WTC11 (cell line): ENCODE measurements at regions not wholly inside any gene's neighbourhood (a gene's known extent, or its start where the extent isn't known, plus 50 kb on each side); places are given as distances from the start of the nearest gene placed in this dataset.

Experiments
- ATAC-seq: fragments of 200-7000 bp; cut with Tn5 transposase; 2 replicates; pipeline ENCODE4 v1.10.0; 2021; ENCODE audit warnings: mild to moderate bottlenecking, moderate library complexity
- CTCF ChIA-PET: fragments of 300-600 bp; sonication (Branson Sonifier 250); formaldehyde crosslinking; loops from one replicate; lab custom pipeline; 2021; ENCODE audit warnings: antibody characterized with exemption; lab: Charles Lee
- POLR2A ChIA-PET: fragments of 350-600 bp; sonication (Branson Sonifier 250); formaldehyde crosslinking; loops from one replicate; lab custom pipeline; 2021; ENCODE audit warnings: antibody characterized with exemption; lab: Charles Lee
- DNase-seq: peaks from one replicate; pipeline ENCODE4 v3.0.0; 2021; ENCODE audit warnings: low spot score
- H3K27ac Mint-ChIP-seq: 2 replicates; pipeline ENCODE4 v1.8.0; 2021; ENCODE audit warnings: mixed read lengths
- H3K27me3 Mint-ChIP-seq: 2 replicates; pipeline ENCODE4 v1.8.0; 2021; ENCODE audit warnings: low read depth, mild to moderate bottlenecking, moderate library complexity, mixed read lengths
- H3K36me3 Mint-ChIP-seq: 2 replicates; pipeline ENCODE4 v1.8.0; 2021; ENCODE audit warnings: mixed read lengths
- H3K4me1 Mint-ChIP-seq: 2 replicates; pipeline ENCODE4 v1.8.0; 2022; ENCODE audit warnings: mixed read lengths
- H3K4me3 Mint-ChIP-seq: 2 replicates; pipeline ENCODE4 v1.8.0; 2021; ENCODE audit warnings: mild to moderate bottlenecking, moderate library complexity, mixed read lengths
- H3K9me3 Mint-ChIP-seq: 2 replicates; pipeline ENCODE4 v1.8.0; 2021; ENCODE audit warnings: mixed read lengths
- AFF4 ChIP-seq: sonication (generic); formaldehyde crosslinking; IDR thresholded peaks from 2 replicates; pipeline ENCODE4 v1.8.1; 2023; ENCODE audit warnings: mild to moderate bottlenecking, missing genetic modification reagents, borderline replicate concordance
- ATF6 ChIP-seq: sonication (generic); formaldehyde crosslinking; IDR thresholded peaks from 2 replicates; pipeline ENCODE4 v1.8.1; 2023; ENCODE audit warnings: mild to moderate bottlenecking, missing genetic modification reagents
- E2F5 ChIP-seq: sonication (generic); formaldehyde crosslinking; IDR thresholded peaks from 2 replicates; pipeline ENCODE4 v1.8.1; 2022; ENCODE audit warnings: mild to moderate bottlenecking, moderate library complexity, missing genetic modification reagents
- ELF4 ChIP-seq: sonication (generic); formaldehyde crosslinking; IDR thresholded peaks from 2 replicates; pipeline ENCODE4 v1.8.1; 2022; ENCODE audit warnings: low read depth, mild to moderate bottlenecking, moderate library complexity, missing genetic modification reagents
- FOXP1 ChIP-seq: sonication (generic); formaldehyde crosslinking; IDR thresholded peaks from 2 replicates; pipeline ENCODE4 v1.8.0; 2022; ENCODE audit warnings: missing genetic modification reagents, mild to moderate bottlenecking, moderate library complexity, borderline replicate concordance
- MLX ChIP-seq: sonication (generic); formaldehyde crosslinking; IDR thresholded peaks from 2 replicates; pipeline ENCODE4 v1.8.1; 2023; ENCODE audit warnings: mild to moderate bottlenecking, missing genetic modification reagents, moderate library complexity
- NR3C1 ChIP-seq: sonication (generic); formaldehyde crosslinking; conservative IDR thresholded peaks from 2 replicates; pipeline ENCODE4 v1.8.1; 2023; ENCODE audit warnings: low read depth, mild to moderate bottlenecking, missing genetic modification reagents
- OVOL2 ChIP-seq: fragments of 250-450 bp; sonication (Bioruptor Pico); IDR thresholded peaks from 2 replicates; pipeline ENCODE4 v1.9.0; 2021; ENCODE audit warnings: mild to moderate bottlenecking, borderline replicate concordance
- ZNF532 ChIP-seq: fragments of 250-450 bp; sonication (Bioruptor Pico); IDR thresholded peaks from 2 replicates; pipeline ENCODE4 v1.9.0; 2021; ENCODE audit warnings: mild to moderate bottlenecking, borderline replicate concordance
- ZSCAN18 ChIP-seq: fragments of 250-450 bp; sonication (Bioruptor Pico); IDR thresholded peaks from 2 replicates; pipeline ENCODE4 v2.1.2; 2022; ENCODE audit warnings: mild to moderate bottlenecking, moderate library complexity

- TF ChIP-seq AFF4 (CRISPR knock-in tag) = no peak
- TF ChIP-seq ATF6 (CRISPR knock-in tag) = no peak
- no peak for TF ChIP-seq FOXP1
- TF ChIP-seq OVOL2 (CRISPR knock-in tag) = no peak
Observed at GRCh38 chr4:63526251-63526650, 883.0 kb downstream of the TECRL start (continued).

- ChIA-PET CTCF (no interaction called here), POLR2A (no interaction called here)
- DNase-seq (no peak), ATAC-seq (no peak)
- no peak overlapping the region for H3K4me3 Mint-ChIP-seq
- TF ChIP-seq ELF4 (CRISPR knock-in tag) (no peak), NR3C1 (CRISPR knock-in tag) (no peak), E2F5 (no peak), MLX (CRISPR knock-in tag) (no peak), ZSCAN18 (no peak), ZNF532 (CRISPR knock-in tag) (no peak)
- peaks cover 23% of the 10 kb centered on the region for H3K9me3 Mint-ChIP-seq
- H3K27ac Mint-ChIP-seq = no peak overlapping the region
- H3K27me3 Mint-ChIP-seq = no peaks in the 10 kb centered on the region; the same call in 1 of the 2 replicates
- no peaks in the 10 kb centered on the region for H3K4me1 Mint-ChIP-seq
- peaks cover 19% of the 10 kb centered on the region for H3K36me3 Mint-ChIP-seq
Observed at GRCh38 chr4:63524764-63525163, 884.5 kb downstream of the TECRL start.
